Left ventricle myocardium superior (tissue), 1 donor: ENCODE measurements at regions not wholly inside any gene's neighbourhood (a gene's known extent, or its start where the extent isn't known, plus 50 kb on each side); places are given as distances from the start of the nearest gene placed in this dataset.

Experiments
- ATAC-seq: fragments of 200-7000 bp; cut with Tn5 transposase; one replicate; pipeline ENCODE4 v1.9.1; 2020; ENCODE audit warnings: mild to moderate bottlenecking, moderate library complexity
- DNase-seq: peaks from one replicate; pipeline ENCODE4 v3.0.0-alpha.2; 2020
- intact Hi-C: fragments of 100-400 bp; cut with micrococcal nuclease; formaldehyde crosslinking; loops from one replicate; pipeline ENCODE4 v1.11.0; 2022
- donor health status: DM: no; HTN: yes; CAD: no; lungs with severe emphysema.

GRCh38 chr6:167392631-167393316 lies 67.9 kb downstream of the TTLL2 start:
- no peak for DNase-seq
- intact Hi-C loops, result no loop called here
- no peak for ATAC-seq

GRCh38 chr6:167393731-167394130 lies 68.8 kb downstream of the TTLL2 start:
- no peak for DNase-seq

GRCh38 chr6:167394339-167394738 lies 69.5 kb downstream of the TTLL2 start:
- ATAC-seq (no peak), DNase-seq (no peak)
- intact Hi-C loops, result no loop called here

More at GRCh38 chr6:167393731-167394130, 68.8 kb downstream of the TTLL2 start:
- no peak for ATAC-seq
- intact Hi-C loops, result no loop called here

GRCh38 chr6:167394820-167395219 lies 69.9 kb downstream of the TTLL2 start:
- ATAC-seq (no peak), DNase-seq (no peak)
- intact Hi-C loops, result no loop called here

GRCh38 chr6:167396068-167396658 lies 71.3 kb downstream of the TTLL2 start:
- ATAC-seq (no peak), DNase-seq (no peak)
- intact Hi-C loops, result no loop called here

- DNase-seq (no peak), ATAC-seq (no peak)
- intact Hi-C loops, result no loop called here
These were observed 72.0 kb downstream of the TTLL2 start for GRCh38 chr6:167396659-167397490.

GRCh38 chr6:167397712-167398111 lies 72.8 kb downstream of the TTLL2 start:
- ATAC-seq, result no peak
- DNase-seq, result no peak
- intact Hi-C loops, result no loop called here

- ATAC-seq, result no peak
These were observed 73.5 kb downstream of the TTLL2 start for GRCh38 chr6:167398214-167399050.

GRCh38 chr6:167399051-167399387 lies 74.1 kb downstream of the TTLL2 start:
- no peak for DNase-seq
- intact Hi-C loops, result no loop called here
- ATAC-seq, result no peak

More at GRCh38 chr6:167398214-167399050, 73.5 kb downstream of the TTLL2 start:
- intact Hi-C loops, result no loop called here
- DNase-seq, result no peak

GRCh38 chr6:167399599-167399998 lies 74.7 kb downstream of the TTLL2 start:
- intact Hi-C loops, result no loop called here
- ATAC-seq, result no peak
- no peak for DNase-seq

GRCh38 chr6:167400482-167401138 lies 75.7 kb downstream of the TTLL2 start:
- intact Hi-C loops, result no loop called here
- no peak for DNase-seq
- ATAC-seq, result no peak

GRCh38 chr6:167401525-167402194 lies 76.8 kb downstream of the TTLL2 start:
- DNase-seq, result no peak
- intact Hi-C loops, result no loop called here
- ATAC-seq, result no peak

GRCh38 chr6:167402195-167402686 lies 77.4 kb downstream of the TTLL2 start:
- ATAC-seq (no peak), DNase-seq (no peak)
- intact Hi-C loops, result no loop called here

- ATAC-seq, result no peak
- intact Hi-C loops, result no loop called here
- DNase-seq, result no peak
These were observed 78.5 kb downstream of the TTLL2 start for GRCh38 chr6:167403427-167403826.

GRCh38 chr6:167404385-167405049 lies 79.6 kb downstream of the TTLL2 start:
- no peak for DNase-seq
- intact Hi-C loops, result no loop called here
- ATAC-seq, result no peak

GRCh38 chr6:167405778-167406532 lies 81.1 kb downstream of the TTLL2 start:
- ATAC-seq, result no peak
- intact Hi-C loops, result no loop called here
- DNase-seq, result no peak
